Keratinocyte (primary cell): ENCODE measurements at regions not wholly inside any gene's neighbourhood (a gene's known extent, or its start where the extent isn't known, plus 50 kb on each side); places are given as distances from the start of the nearest gene placed in this dataset.

Experiments used
- CTCF ChIP-seq, 3 experiments: IDR thresholded peaks in 1 of 3; conservative IDR thresholded peaks in 1 of 3; optimal IDR thresholded peaks in 1 of 3; 2 replicates in 2 of 3; 3 replicates in 1 of 3; pipeline versions ENCODE3 to v1.5.1; 2011; ENCODE audit warnings: low read length in 3 of 3, mild to moderate bottlenecking in 3 of 3, moderate library complexity in 2 of 3, control low read depth in 1 of 3, inconsistent platforms in 1 of 3; ENCODE audit not compliant: insufficient read depth in 2 of 3; ENCODE audit errors: extremely low read depth in 1 of 3
- EZH2 ChIP-seq: IDR thresholded peaks from one replicate; pipeline ENCODE4 v1.6.1; 2012; ENCODE audit warnings: inconsistent platforms, mild to moderate bottlenecking, low read length, moderate library complexity

DNA sequence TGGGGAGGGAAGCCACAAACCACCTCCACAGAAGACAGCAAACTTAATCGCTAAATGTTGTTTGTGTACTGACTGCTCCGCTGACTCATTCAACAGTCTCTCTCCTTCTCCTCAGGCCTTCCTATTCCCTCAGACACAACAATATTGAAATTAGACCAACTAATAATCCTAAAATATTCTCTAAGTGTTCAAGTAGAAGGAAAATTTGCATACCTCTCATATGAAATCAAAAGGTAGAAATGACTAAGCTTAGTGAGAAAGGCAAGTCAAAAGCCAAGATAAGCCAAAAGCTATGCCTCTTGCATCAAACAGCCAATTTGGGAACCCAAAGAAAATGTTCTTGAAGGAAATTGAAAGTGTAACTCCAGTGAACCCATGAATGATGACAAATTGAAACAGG lies 75.7 kb upstream of the ARHGAP24 start:
- TF ChIP-seq CTCF (optimal IDR thresholded peaks at IDR 0.05 in 1 of 3, IDR thresholded peaks at IDR 0.05 in 1 of 3, conservative IDR thresholded peaks at IDR 0.05 in 1 of 3; ENCODE audit: extremely low read depth in 1 of 3, insufficient read depth in 2 of 3, low read length in 3 of 3) (no peak), EZH2 (no peak)
